Gastrocnemius medialis (tissue), 4 donors: ENCODE measurements at regions not wholly inside any gene's neighbourhood (a gene's known extent, or its start where the extent isn't known, plus 50 kb on each side); places are given as distances from the start of the nearest gene placed in this dataset.
A peak's percentile ranks its signal among the peaks of the same experiment; 100 is the strongest.

Experiments
- ATAC-seq, 2 donors: fragments of 150-250 bp; one replicate each; pipeline ENCODE4 v1.9.1; 2016
- DNase-seq, 2 donors: peaks; one replicate each; pipeline ENCODE4 v3.0.0-alpha.2; 2019
- H3K27ac ChIP-seq, 4 donors: fragments of 200-600 bp; sonication (generic); 1 replicate in 1 of 4; 2 replicates in 3 of 4; pipeline ENCODE4 v1.5.1; 2016 to 2018; ENCODE audit warnings: mild to moderate bottlenecking in 2 of 4, moderate library complexity in 1 of 4
- H3K27me3 ChIP-seq, 3 donors: fragments of 200-600 bp; sonication (generic) in 2 of 3; 1 replicate in 1 of 3; 2 replicates in 2 of 3; pipeline versions ENCODE4 v1.5.1 to v1.6.0; 2016 to 2019; ENCODE audit warnings: mild to moderate bottlenecking in 1 of 3, moderate library complexity in 1 of 3
- H3K36me3 ChIP-seq, 2 donors: fragments of 200-600 bp; sonication (generic) in 1 of 2; one replicate each; pipeline ENCODE4 v1.5.1; 2017 to 2018
- H3K4me1 ChIP-seq, 2 donors: fragments of 200-600 bp; sonication (generic) in 1 of 2; one replicate each; pipeline ENCODE4 v1.5.1; 2016 to 2017; ENCODE audit warnings: mild to moderate bottlenecking in 2 of 2
- H3K4me3 ChIP-seq, 4 donors: fragments of 200-600 bp; sonication (generic) in 3 of 4; 1 replicate in 1 of 4; 2 replicates in 3 of 4; pipeline ENCODE4 v1.5.1; 2016 to 2019; ENCODE audit warnings: mild to moderate bottlenecking in 2 of 4
- H3K9me3 ChIP-seq, 3 donors: fragments of 200-600 bp; sonication (generic) in 2 of 3; 1 replicate in 1 of 3; 2 replicates in 2 of 3; pipeline ENCODE4 v1.5.1; 2016 to 2019
- CTCF ChIP-seq, 5 experiments: fragments of 450-650 bp in 3 of 5; fragments of 200-600 bp in 2 of 5; sonication (generic) in 2 of 5; IDR thresholded peaks in 4 of 5; conservative IDR thresholded peaks in 1 of 5; 1 replicate in 4 of 5; 2 replicates in 1 of 5; pipeline ENCODE4 v1.5.1; 2016 to 2019; ENCODE audit warnings: antibody characterized with exemption in 5 of 5, mild to moderate bottlenecking in 3 of 5, moderate library complexity in 3 of 5
- POLR2A ChIP-seq, 2 donors: fragments of 450-650 bp; IDR thresholded peaks; one replicate each; pipeline ENCODE4 v1.6.1; 2017; ENCODE audit warnings: antibody characterized with exemption in 2 of 2, mild to moderate bottlenecking in 2 of 2, moderate library complexity in 2 of 2
- in situ Hi-C, 4 donors: fragments of 200-750 bp; cut with MboI; loops; one replicate each; pipeline versions ENCODE4 v1.15.0 to v1.8.0; 2017; ENCODE audit warnings: low sequenced_read_pairs in 4 of 4
- intact Hi-C: fragments of 100-400 bp; cut with DNase I; formaldehyde crosslinking; loops from one replicate; pipeline ENCODE4 v1.15.1; 2023; ENCODE audit warnings: low total_unique reads

GRCh38 chr20:59493926-59494325 lies 110.4 kb upstream of the PHACTR3 start:
- Histone ChIP-seq H3K4me1 (no peaks in the 10 kb centered on the region), H3K27ac (no peak overlapping the region), H3K4me3 (no peak overlapping the region), H3K36me3 (no peaks in the 10 kb centered on the region), H3K27me3 (peaks cover 0 to 10% (median 0%) of the 10 kb centered on the region in 3 donors), H3K9me3 (no peaks in the 10 kb centered on the region)
- intact Hi-C loops (no loop called here), in situ Hi-C loops (no loop called here)
- TF ChIP-seq POLR2A (IDR thresholded peaks at IDR 0.05) (no peak), CTCF (IDR thresholded peaks at IDR 0.05 in 4 of 5, conservative IDR thresholded peaks at IDR 0.05 in 1 of 5) (no peak)
- DNase-seq (no peak), ATAC-seq (no peak)

- no peak for TF ChIP-seq CTCF (IDR thresholded peaks at IDR 0.05 in 4 of 5, conservative IDR thresholded peaks at IDR 0.05 in 1 of 5)
- TF ChIP-seq POLR2A (IDR thresholded peaks at IDR 0.05), result no peak
- in situ Hi-C loops, result no loop called here
These were observed 109.2 kb upstream of the PHACTR3 start for GRCh38 chr20:59495166-59495565.

GRCh38 chr20:59495894-59496510 lies 108.3 kb upstream of the PHACTR3 start:
- no peaks in the 10 kb centered on the region for H3K9me3 ChIP-seq
- ATAC-seq (peak in 1 of 2 donors; percentile 47), DNase-seq (peak in 1 of 2 donors; percentile 22)
- H3K27ac ChIP-seq, result no peak overlapping the region
- in situ Hi-C loops, result no loop called here
- peaks cover 0 to 13% (median 0%) of the 10 kb centered on the region in 3 donors for H3K27me3 ChIP-seq
- intact Hi-C loops, result loop anchor here (5.0 kb wide), 1 partner anchor 629 kb away; no protein-coding TSS in a partner anchor
- H3K4me1 ChIP-seq, result no peaks in the 10 kb centered on the region
- H3K4me3 ChIP-seq, result no peak overlapping the region
- no peaks in the 10 kb centered on the region for H3K36me3 ChIP-seq
- peak; percentile 23 to 74 (median 44) for TF ChIP-seq CTCF (IDR thresholded peaks at IDR 0.05 in 4 of 5, conservative IDR thresholded peaks at IDR 0.05 in 1 of 5)
- no peak for TF ChIP-seq POLR2A (IDR thresholded peaks at IDR 0.05)

More at GRCh38 chr20:59495166-59495565, 109.2 kb upstream of the PHACTR3 start:
- Histone ChIP-seq H3K4me1 (no peaks in the 10 kb centered on the region), H3K36me3 (no peaks in the 10 kb centered on the region), H3K27me3 (peaks cover 0 to 13% (median 0%) of the 10 kb centered on the region in 3 donors), H3K9me3 (no peaks in the 10 kb centered on the region), H3K27ac (no peak overlapping the region), H3K4me3 (no peak overlapping the region)
- ATAC-seq (no peak), DNase-seq (no peak)
- intact Hi-C loops, result loop anchor here (5.0 kb wide), 1 partner anchor 628 kb away; no protein-coding TSS in a partner anchor

GRCh38 chr20:59498291-59498690 lies 106.0 kb upstream of the PHACTR3 start:
- no peaks in the 10 kb centered on the region for H3K36me3 ChIP-seq
- H3K9me3 ChIP-seq, result no peaks in the 10 kb centered on the region
- intact Hi-C loops, result loop anchor here (5.0 kb wide), 1 partner anchor 631 kb away; no protein-coding TSS in a partner anchor
- H3K4me3 ChIP-seq, result no peak overlapping the region
- no peaks in the 10 kb centered on the region for H3K4me1 ChIP-seq
- peaks cover 0 to 13% (median 0%) of the 10 kb centered on the region in 3 donors for H3K27me3 ChIP-seq
- no peak for TF ChIP-seq POLR2A (IDR thresholded peaks at IDR 0.05)
- TF ChIP-seq CTCF (IDR thresholded peaks at IDR 0.05 in 4 of 5, conservative IDR thresholded peaks at IDR 0.05 in 1 of 5), result no peak
- in situ Hi-C loops, result no loop called here
- DNase-seq, result no peak
- ATAC-seq, result no peak
- H3K27ac ChIP-seq, result no peak overlapping the region
